Neural cell (in vitro differentiated cells): ENCODE measurements at regions not wholly inside any gene's neighbourhood (a gene's known extent, or its start where the extent isn't known, plus 50 kb on each side); places are given as distances from the start of the nearest gene placed in this dataset.

Experiments
- CTCF ChIP-seq: fragments of 450-650 bp; IDR thresholded peaks from 2 replicates; pipeline ENCODE4 v1.5.1; 2014; ENCODE audit warnings: antibody characterized with exemption, mild to moderate bottlenecking, moderate library complexity; ENCODE audit not compliant: poor library complexity, severe bottlenecking
- EP300 ChIP-seq: fragments of 450-650 bp; conservative IDR thresholded peaks from 2 replicates; pipeline ENCODE4 v1.6.1; 2014; ENCODE audit warnings: antibody characterized with exemption, mild to moderate bottlenecking, moderate library complexity; ENCODE audit not compliant: poor library complexity, severe bottlenecking
- EZH2 ChIP-seq: fragments of 200-600, 300-800 bp; shearing (Covaris generic), sonication (generic); IDR thresholded peaks from 2 replicates; pipeline ENCODE4 v1.6.1; 2014; ENCODE audit warnings: antibody characterized with exemption, low read length, borderline replicate concordance, mild to moderate bottlenecking; ENCODE audit not compliant: insufficient read depth, poor library complexity, severe bottlenecking
- MXI1 ChIP-seq: fragments of 450-650 bp; conservative IDR thresholded peaks from 2 replicates; pipeline ENCODE4 v1.6.1; 2014; ENCODE audit warnings: antibody characterized with exemption, mild to moderate bottlenecking; ENCODE audit not compliant: poor library complexity, severe bottlenecking
- POLR2AphosphoS5 ChIP-seq: IDR thresholded peaks from 2 replicates; pipeline ENCODE4 v1.6.1; 2012
- RAD21 ChIP-seq: fragments of 450-650 bp; conservative IDR thresholded peaks from 2 replicates; pipeline ENCODE4 v1.6.1; 2014; ENCODE audit warnings: antibody characterized with exemption, mild to moderate bottlenecking, moderate library complexity
- SMC3 ChIP-seq: fragments of 450-650 bp; conservative IDR thresholded peaks from 2 replicates; pipeline ENCODE4 v1.6.1; 2014; ENCODE audit warnings: antibody characterized with exemption, mild to moderate bottlenecking, moderate library complexity; ENCODE audit not compliant: poor library complexity
- TAF1 ChIP-seq: IDR thresholded peaks from 2 replicates; pipeline ENCODE4 v1.6.1; 2012; ENCODE audit warnings: low read depth
- TF ChIP-seq, protein P1 (sequence below): IDR thresholded peaks from 2 replicates; pipeline ENCODE4 v1.6.1; 2012; ENCODE audit warnings: borderline replicate concordance

DNA sequence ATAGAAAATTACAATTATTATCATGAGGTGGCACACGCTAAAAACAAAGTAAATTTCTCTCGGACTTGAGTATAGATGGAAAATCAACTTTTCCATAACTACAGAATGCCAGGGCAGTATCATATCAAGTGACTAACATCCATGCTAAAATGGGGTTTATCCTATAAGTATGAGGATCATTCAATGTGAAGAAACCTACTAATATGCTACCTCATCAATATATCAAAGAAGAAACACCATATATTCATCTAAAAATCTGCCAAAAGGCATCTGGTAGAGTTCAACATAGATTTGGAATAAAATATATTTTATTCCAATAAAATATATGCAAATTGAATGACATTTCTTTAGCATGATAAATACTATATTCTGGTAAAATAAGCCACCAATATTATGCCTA is 894.4 kb downstream of the MCTP2 start:
- no peak for TF ChIP-seq CTCF
- no peak for TF ChIP-seq TAF1
- TF ChIP-seq EZH2 = no peak
- no peak for TF ChIP-seq EP300
- no peak for TF ChIP-seq MXI1
- TF ChIP-seq POLR2AphosphoS5 = no peak
- TF ChIP-seq, protein P1, sequence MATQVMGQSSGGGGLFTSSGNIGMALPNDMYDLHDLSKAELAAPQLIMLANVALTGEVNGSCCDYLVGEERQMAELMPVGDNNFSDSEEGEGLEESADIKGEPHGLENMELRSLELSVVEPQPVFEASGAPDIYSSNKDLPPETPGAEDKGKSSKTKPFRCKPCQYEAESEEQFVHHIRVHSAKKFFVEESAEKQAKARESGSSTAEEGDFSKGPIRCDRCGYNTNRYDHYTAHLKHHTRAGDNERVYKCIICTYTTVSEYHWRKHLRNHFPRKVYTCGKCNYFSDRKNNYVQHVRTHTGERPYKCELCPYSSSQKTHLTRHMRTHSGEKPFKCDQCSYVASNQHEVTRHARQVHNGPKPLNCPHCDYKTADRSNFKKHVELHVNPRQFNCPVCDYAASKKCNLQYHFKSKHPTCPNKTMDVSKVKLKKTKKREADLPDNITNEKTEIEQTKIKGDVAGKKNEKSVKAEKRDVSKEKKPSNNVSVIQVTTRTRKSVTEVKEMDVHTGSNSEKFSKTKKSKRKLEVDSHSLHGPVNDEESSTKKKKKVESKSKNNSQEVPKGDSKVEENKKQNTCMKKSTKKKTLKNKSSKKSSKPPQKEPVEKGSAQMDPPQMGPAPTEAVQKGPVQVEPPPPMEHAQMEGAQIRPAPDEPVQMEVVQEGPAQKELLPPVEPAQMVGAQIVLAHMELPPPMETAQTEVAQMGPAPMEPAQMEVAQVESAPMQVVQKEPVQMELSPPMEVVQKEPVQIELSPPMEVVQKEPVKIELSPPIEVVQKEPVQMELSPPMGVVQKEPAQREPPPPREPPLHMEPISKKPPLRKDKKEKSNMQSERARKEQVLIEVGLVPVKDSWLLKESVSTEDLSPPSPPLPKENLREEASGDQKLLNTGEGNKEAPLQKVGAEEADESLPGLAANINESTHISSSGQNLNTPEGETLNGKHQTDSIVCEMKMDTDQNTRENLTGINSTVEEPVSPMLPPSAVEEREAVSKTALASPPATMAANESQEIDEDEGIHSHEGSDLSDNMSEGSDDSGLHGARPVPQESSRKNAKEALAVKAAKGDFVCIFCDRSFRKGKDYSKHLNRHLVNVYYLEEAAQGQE = no peak
- no peak for TF ChIP-seq SMC3
- TF ChIP-seq RAD21 = no peak
